IMR-90 (cell line): ENCODE measurements at regions not wholly inside any gene's neighbourhood (a gene's known extent, or its start where the extent isn't known, plus 50 kb on each side); places are given as distances from the start of the nearest gene placed in this dataset.

Source experiments
- CEBPB ChIP-seq: IDR thresholded peaks from 2 replicates; pipeline ENCODE4 v1.6.1; 2012; ENCODE audit warnings: low read depth, low read length, improper control_type of control experiment
- CTCF ChIP-seq: conservative IDR thresholded peaks from 2 replicates; pipeline ENCODE4 v1.5.1; 2012; ENCODE audit warnings: mild to moderate bottlenecking, low read depth, low read length, improper control_type of control experiment
- POLR2A ChIP-seq: IDR thresholded peaks from 2 replicates; pipeline ENCODE4 v1.6.1; 2012; ENCODE audit warnings: mild to moderate bottlenecking, low read depth, low read length

GRCh38 chr15:77866186-77866585 is 211.3 kb downstream of the TBC1D2B start:
- TF ChIP-seq CTCF, result no peak
- TF ChIP-seq POLR2A, result no peak
- no peak for TF ChIP-seq CEBPB
